HCT116 (cell line): ENCODE measurements at regions not wholly inside any gene's neighbourhood (a gene's known extent, or its start where the extent isn't known, plus 50 kb on each side); places are given as distances from the start of the nearest gene placed in this dataset.
"Not testable (repeated sequence)": the region's sequence is repeated elsewhere in the genome, so short reads cannot be mapped to it uniquely, and the experiment has no call there.

Experiments used
- CEBPB ChIP-seq: IDR thresholded peaks from 2 replicates; pipeline ENCODE4 v1.6.1; 2012; ENCODE audit warnings: low read depth
- EZH2 ChIP-seq: fragments of 200-600 bp; sonication (generic); IDR thresholded peaks from 2 replicates; pipeline ENCODE4 v1.6.1; 2017; ENCODE audit warnings: antibody characterized with exemption, mixed run types
- EZH2phosphoT487 ChIP-seq: fragments of 200-600 bp; IDR thresholded peaks from 2 replicates; pipeline ENCODE4 v1.6.1; 2018; ENCODE audit warnings: antibody characterized with exemption, borderline replicate concordance
- FOSL1 ChIP-seq: IDR thresholded peaks from 2 replicates; pipeline ENCODE4 v1.6.1; 2012; ENCODE audit warnings: low read depth
- POLR2A ChIP-seq: IDR thresholded peaks from 2 replicates; pipeline ENCODE4 v1.7.0; 2011; ENCODE audit warnings: borderline replicate concordance; ENCODE audit not compliant: insufficient read depth, insufficient read length; ENCODE audit errors: extremely low read depth
- POLR2AphosphoS5 ChIP-seq: IDR thresholded peaks from 2 replicates; pipeline ENCODE4 v1.6.1; 2011; ENCODE audit warnings: mild to moderate bottlenecking, low read depth, low read length, moderate library complexity
- RAD21 ChIP-seq: IDR thresholded peaks from 2 replicates; pipeline ENCODE4 v1.6.1; 2012; ENCODE audit warnings: low read depth, mild to moderate bottlenecking
- SIN3A ChIP-seq: IDR thresholded peaks from 2 replicates; pipeline ENCODE4 v1.6.1; 2012; ENCODE audit warnings: low read depth
- SP1 ChIP-seq: IDR thresholded peaks from 2 replicates; pipeline ENCODE4 v1.6.1; 2012; ENCODE audit warnings: low read depth
- TCF7L2 ChIP-seq: IDR thresholded peaks from 2 replicates; pipeline ENCODE4 v1.7.0; 2011; ENCODE audit warnings: borderline replicate concordance, inconsistent platforms; ENCODE audit not compliant: insufficient read depth, insufficient read length; ENCODE audit errors: extremely low read depth
- YY1 ChIP-seq: IDR thresholded peaks from 2 replicates; pipeline ENCODE4 v1.6.1; 2011; ENCODE audit warnings: low read length, low read depth, moderate library complexity, mild to moderate bottlenecking; ENCODE audit not compliant: insufficient replicate concordance; ENCODE audit errors: extremely low read depth
- TF ChIP-seq, protein P1 (sequence below), 3 experiments: fragments of 200-600 bp in 1 of 3; sonication (generic) in 1 of 3; IDR thresholded peaks in 2 of 3; conservative IDR thresholded peaks in 1 of 3; 2 replicates each; pipeline ENCODE4 v1.5.1; 2012 to 2017; ENCODE audit warnings: low read depth in 2 of 3, low read length in 2 of 3, antibody characterized with exemption in 1 of 3, borderline replicate concordance in 1 of 3, control low read depth in 1 of 3, mild to moderate bottlenecking in 1 of 3, mixed read lengths in 1 of 3, mixed run types in 1 of 3, moderate library complexity in 1 of 3; ENCODE audit not compliant: insufficient read depth in 1 of 3
- TF ChIP-seq, protein P2 (sequence below): IDR thresholded peaks from 2 replicates; pipeline ENCODE4 v1.6.1; 2011; ENCODE audit warnings: mild to moderate bottlenecking, low read length, moderate library complexity; ENCODE audit not compliant: insufficient replicate concordance; ENCODE audit errors: extremely low read depth

DNA sequence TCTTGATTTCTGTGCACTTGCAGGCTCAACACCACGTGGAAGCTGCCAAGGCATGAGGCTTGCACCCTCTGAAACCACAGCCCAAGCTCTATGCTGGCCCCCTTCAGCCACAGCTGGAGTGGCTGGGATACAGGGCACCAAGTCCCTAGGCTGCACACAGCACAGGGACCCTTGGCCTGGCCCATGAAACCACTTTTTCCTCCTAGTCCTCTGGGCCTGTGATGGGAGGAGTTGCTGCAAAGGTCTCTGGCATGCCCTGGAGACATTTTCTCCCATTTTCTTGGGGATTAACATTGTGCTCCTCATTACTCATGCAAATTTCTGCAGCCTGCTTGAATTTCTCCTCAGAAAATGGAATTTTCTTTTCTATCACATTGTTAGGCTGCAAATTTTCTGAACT lies 629.8 kb upstream of the NR2F2 start:
- not testable (repeated sequence) for TF ChIP-seq CEBPB, SP1, EZH2phosphoT487, POLR2A, YY1, EZH2, FOSL1, SIN3A, RAD21, TCF7L2, POLR2AphosphoS5
- TF ChIP-seq, protein P1, sequence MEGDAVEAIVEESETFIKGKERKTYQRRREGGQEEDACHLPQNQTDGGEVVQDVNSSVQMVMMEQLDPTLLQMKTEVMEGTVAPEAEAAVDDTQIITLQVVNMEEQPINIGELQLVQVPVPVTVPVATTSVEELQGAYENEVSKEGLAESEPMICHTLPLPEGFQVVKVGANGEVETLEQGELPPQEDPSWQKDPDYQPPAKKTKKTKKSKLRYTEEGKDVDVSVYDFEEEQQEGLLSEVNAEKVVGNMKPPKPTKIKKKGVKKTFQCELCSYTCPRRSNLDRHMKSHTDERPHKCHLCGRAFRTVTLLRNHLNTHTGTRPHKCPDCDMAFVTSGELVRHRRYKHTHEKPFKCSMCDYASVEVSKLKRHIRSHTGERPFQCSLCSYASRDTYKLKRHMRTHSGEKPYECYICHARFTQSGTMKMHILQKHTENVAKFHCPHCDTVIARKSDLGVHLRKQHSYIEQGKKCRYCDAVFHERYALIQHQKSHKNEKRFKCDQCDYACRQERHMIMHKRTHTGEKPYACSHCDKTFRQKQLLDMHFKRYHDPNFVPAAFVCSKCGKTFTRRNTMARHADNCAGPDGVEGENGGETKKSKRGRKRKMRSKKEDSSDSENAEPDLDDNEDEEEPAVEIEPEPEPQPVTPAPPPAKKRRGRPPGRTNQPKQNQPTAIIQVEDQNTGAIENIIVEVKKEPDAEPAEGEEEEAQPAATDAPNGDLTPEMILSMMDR (IDR thresholded peaks at IDR 0.05 in 2 of 3, conservative IDR thresholded peaks at IDR 0.05 in 1 of 3; ENCODE audit: borderline replicate concordance in 1 of 3, insufficient read depth in 1 of 3, low read depth in 2 of 3, low read length in 2 of 3) = not testable (repeated sequence)
- TF ChIP-seq, protein P2, sequence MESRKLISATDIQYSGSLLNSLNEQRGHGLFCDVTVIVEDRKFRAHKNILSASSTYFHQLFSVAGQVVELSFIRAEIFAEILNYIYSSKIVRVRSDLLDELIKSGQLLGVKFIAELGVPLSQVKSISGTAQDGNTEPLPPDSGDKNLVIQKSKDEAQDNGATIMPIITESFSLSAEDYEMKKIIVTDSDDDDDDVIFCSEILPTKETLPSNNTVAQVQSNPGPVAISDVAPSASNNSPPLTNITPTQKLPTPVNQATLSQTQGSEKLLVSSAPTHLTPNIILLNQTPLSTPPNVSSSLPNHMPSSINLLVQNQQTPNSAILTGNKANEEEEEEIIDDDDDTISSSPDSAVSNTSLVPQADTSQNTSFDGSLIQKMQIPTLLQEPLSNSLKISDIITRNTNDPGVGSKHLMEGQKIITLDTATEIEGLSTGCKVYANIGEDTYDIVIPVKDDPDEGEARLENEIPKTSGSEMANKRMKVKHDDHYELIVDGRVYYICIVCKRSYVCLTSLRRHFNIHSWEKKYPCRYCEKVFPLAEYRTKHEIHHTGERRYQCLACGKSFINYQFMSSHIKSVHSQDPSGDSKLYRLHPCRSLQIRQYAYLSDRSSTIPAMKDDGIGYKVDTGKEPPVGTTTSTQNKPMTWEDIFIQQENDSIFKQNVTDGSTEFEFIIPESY = not testable (repeated sequence)
